Erythroblast (primary cell): ENCODE measurements at regions not wholly inside any gene's neighbourhood (a gene's known extent, or its start where the extent isn't known, plus 50 kb on each side); places are given as distances from the start of the nearest gene placed in this dataset.

Experiments used
- DNase-seq, 2 experiments: peaks; one replicate each; lab custom pipeline; 2025; lab: John Stamatoyannopoulos, UW
- GATA1 ChIP-seq: IDR thresholded peaks from 2 replicates; pipeline ENCODE4 v1.6.1; 2011; ENCODE audit warnings: low read depth, mild to moderate bottlenecking, control low read depth, low read length, moderate library complexity
- POLR2A ChIP-seq: IDR thresholded peaks from 2 replicates; pipeline ENCODE4 v1.6.1; 2011; ENCODE audit warnings: mild to moderate bottlenecking, low read length

DNA sequence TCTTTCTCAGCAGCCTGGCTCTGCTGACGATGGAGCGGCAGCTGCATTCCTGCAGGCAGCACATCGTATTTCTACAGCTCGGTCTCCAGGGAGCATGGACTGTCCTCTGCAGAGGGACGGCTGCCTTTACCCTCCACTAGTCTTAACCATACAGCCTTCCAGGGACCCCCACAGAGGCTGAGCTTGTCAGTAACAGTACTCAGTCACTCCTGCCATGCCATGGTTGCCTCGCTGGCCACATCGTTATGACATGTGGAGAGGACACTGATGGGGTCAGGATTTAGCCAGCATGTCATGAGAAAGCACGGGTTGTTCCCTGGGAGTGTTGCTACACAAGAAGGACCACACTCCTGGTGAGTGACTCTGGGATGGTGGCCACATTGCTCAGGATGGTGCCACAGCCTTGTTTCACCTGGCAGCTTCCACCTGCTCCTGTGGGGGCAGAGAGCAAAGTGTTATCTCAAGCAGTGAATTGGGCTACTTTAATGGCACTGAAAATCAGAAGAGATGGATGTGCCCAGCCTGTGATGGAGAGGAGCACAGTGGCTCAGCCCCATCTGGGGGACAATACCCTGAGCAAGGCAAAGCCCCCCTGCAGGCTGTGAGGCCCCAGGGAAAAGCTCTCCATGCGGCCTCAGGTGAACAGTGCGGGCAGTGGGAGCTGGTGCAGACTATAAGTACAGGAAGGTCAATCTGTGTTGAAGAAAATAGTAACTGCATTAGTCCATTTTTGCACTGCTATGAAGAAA is 443.9 kb downstream of the TCERG1L start:
- no peak for TF ChIP-seq POLR2A
- TF ChIP-seq GATA1: no peak
- no peak for DNase-seq

DNA sequence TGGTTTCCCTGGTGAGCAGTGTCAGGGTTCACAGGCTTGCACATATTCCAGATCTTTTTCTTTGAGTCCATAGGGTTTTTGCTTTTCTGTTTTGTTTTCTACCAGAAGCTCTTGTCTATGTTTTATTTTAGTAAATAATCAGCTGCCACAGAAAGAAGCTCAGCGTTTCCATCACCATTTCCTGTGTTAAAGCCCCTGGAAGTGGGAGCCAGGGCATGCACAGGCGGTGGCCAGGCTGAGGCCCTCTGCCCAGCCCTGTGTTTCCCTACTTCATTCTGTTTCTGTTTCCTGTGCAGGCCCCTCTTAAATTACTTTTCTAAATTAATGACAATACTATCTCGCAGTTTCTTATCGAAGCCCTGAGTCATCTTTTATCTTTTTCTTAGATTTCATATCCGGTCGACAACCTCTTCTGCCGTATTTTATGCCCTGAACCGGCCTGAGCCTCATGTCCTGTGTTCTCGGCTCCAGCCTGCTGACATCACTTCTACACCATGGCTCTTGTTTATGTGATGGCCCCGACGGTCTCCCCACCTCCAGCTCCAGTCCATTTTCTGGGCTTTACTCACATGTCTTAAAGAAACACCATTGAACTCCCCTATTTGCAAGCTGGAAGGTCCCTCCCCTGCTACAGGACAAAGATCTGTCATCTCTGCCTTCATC is 442.2 kb downstream of the TCERG1L start:
- TF ChIP-seq GATA1: no peak
- TF ChIP-seq POLR2A: no peak
- no peak for DNase-seq

DNA sequence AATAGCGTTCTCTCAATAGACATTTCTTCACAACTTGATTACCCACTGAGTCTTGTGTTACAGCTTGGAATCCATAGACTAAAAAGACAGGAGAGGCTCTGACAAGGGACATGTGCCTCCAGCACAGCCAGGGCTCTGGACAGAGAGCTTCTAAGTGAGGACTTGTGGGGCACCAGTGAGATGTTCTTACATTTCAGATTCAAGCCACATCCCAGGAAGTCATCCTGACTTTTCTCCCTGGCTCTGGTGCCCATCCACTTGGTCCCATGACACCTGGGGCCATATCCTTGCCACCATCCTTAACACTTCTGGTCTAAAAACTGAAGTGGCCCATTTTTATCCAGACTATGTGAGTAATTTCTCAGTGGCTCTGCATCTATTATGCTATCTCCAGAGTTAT is 440.1 kb downstream of the TCERG1L start:
- DNase-seq: no peak
- TF ChIP-seq POLR2A (no peak), GATA1 (no peak)

GRCh38 chr10:130873636-130874035 is 437.9 kb downstream of the TCERG1L start:
- TF ChIP-seq GATA1 (no peak), POLR2A (no peak)
- no peak for DNase-seq

GRCh38 chr10:130875116-130875515 is 436.4 kb downstream of the TCERG1L start:
- TF ChIP-seq POLR2A (no peak), GATA1 (no peak)
- no peak for DNase-seq

DNA sequence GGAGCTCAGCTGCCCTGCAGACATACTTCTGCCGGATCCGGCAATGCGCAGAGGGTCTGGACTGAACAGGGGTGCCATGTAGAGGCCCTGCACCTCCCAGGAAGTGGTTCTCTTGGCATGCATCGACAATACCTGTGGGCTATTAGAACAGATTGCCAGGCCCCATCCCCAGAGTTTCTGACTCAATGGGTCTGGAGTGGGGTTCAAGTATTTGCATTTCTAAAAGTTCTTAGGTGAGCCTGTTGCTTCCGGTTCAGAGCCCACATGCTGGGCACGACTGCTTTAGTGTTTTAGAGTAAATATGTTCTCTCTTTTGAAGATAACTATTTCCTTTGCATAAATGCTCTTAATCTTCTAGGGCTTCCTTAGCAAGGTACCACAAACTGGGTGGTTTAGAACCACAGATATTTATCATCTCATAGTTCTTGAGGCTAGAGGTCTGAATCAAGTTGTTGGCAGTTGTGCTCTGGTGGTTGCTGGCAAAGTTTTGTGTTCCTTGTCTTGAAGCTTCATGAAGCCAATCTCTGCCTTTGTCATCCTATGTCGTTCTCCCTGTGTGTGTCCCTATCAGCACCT is 435.5 kb downstream of the TCERG1L start:
- no peak for DNase-seq

GRCh38 chr10:130877126-130877525 is 434.4 kb downstream of the TCERG1L start:
- TF ChIP-seq GATA1 (no peak), POLR2A (no peak)
- no peak for DNase-seq

More for the DNA sequence above, 435.5 kb downstream of the TCERG1L start:
- TF ChIP-seq GATA1: no peak
- no peak for TF ChIP-seq POLR2A

- TF ChIP-seq GATA1 (no peak), POLR2A (no peak)
Measured at GRCh38 chr10:130878131-130878530, 433.4 kb downstream of the TCERG1L start.

DNA sequence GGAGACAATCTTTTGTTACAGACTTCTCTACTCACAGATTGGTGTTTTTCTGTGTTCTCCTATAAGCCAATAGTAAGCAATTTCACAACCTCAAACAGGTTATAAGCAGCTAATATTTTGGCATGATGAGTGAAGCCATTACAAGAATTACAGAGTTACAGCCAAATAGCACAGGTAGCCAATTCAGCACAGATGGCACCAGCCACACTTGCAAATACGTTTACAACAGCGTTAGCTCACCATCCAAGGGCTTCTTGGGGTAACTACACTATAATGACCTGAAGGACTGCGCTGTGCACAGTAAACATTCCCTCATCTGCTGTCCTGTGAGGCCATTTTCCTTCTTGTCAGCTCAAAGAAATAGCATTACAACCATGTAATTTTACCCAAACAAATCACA is 428.6 kb downstream of the TCERG1L start:
- no peak for TF ChIP-seq POLR2A
- TF ChIP-seq GATA1: no peak
- no peak for DNase-seq

More at GRCh38 chr10:130878131-130878530, 433.4 kb downstream of the TCERG1L start:
- no peak for DNase-seq

- TF ChIP-seq POLR2A: no peak
- TF ChIP-seq GATA1: no peak
- DNase-seq: no peak
Measured at GRCh38 chr10:130884456-130884855, 427.1 kb downstream of the TCERG1L start.

DNA sequence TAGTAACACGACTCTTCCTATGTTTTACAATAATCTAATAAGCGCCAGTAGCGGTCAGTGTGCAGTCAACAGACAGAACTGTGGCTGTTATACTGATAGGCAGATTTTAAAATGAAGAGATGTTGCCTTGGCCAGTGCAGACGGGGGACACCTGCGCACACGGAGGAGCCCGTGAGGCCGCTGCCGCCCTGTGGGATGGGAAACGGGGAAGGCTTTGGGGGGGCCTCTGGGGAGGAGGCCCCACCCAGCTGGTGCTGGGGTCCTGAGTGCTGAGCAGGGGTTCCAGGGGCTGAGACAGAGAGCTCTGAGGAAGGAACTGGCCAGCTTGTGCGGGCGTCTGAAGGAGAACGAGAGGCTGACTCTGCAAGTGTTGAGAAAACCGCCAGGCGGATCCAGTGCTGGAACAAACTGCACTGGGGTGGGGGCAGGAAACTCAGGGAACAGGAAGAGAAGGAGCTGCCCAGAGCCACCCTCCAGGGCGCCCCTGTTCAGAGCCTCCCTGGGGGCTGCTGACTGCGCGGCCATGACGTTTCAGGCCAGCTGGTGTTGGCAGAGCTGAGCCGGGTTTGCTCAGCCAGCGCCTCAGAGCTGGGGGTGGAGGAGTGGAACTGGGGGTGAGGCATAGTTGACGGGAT is 426.4 kb downstream of the TCERG1L start:
- no peak for TF ChIP-seq GATA1
- TF ChIP-seq POLR2A: no peak
- no peak for DNase-seq

GRCh38 chr10:130887170-130887569 is 424.4 kb downstream of the TCERG1L start:
- no peak for DNase-seq
- no peak for TF ChIP-seq GATA1

DNA sequence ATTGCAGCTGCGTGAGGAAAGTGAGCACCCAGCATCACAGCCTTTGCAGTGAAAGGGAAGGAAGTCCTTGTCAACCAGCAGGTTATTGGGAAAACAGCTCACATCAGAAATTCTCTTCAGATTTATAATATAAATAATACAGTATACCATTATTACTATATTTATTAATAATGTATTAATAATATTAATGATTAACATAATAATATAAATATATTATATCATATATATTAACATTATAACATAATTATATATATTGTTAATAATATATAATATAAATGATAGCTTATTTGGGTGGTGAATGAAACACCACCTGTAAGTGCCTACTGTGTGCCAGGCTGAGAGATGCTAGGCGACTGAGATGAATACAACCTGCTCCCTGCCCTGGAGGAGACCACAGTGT is 423.0 kb downstream of the TCERG1L start:
- no peak for DNase-seq
- TF ChIP-seq GATA1: no peak
- TF ChIP-seq POLR2A: no peak

- TF ChIP-seq POLR2A (no peak), GATA1 (no peak)
- DNase-seq: no peak
Measured at GRCh38 chr10:130889240-130889639, 422.3 kb downstream of the TCERG1L start.
